OCI-LY7 (cell line): ENCODE measurements at regions not wholly inside any gene's neighbourhood (a gene's known extent, or its start where the extent isn't known, plus 50 kb on each side); places are given as distances from the start of the nearest gene placed in this dataset.

ENCODE experiments used
- BruUV-seq: library from RNA; stranded (reverse); fragments of 400-500 nt; replicated peaks from 2 replicates; lab custom pipeline; 2021; lab: Mats Ljungman, UMichigan
- CTCF ChIA-PET: fragments of 300-600 bp; sonication (Branson Sonifier 250); formaldehyde crosslinking; loops from one replicate; lab custom pipeline; 2022; ENCODE audit warnings: antibody characterized with exemption; ENCODE audit not compliant: unreplicated experiment; lab: Charles Lee
- POLR2A ChIA-PET: fragments of 300-600 bp; sonication (Branson Sonifier 250); formaldehyde crosslinking; loops from one replicate; lab custom pipeline; 2022; ENCODE audit warnings: antibody characterized with exemption; lab: Charles Lee
- DNase-seq: peaks from one replicate; pipeline ENCODE4 v3.0.0-alpha.2; 2015; ENCODE audit warnings: low spot score
- H2AFZ ChIP-seq: fragments of 200-600 bp; sonication (generic), shearing (Covaris generic); 2 replicates; pipeline ENCODE4 v1.6.1; 2014; ENCODE audit warnings: mild to moderate bottlenecking, antibody characterized with exemption, low read length, moderate library complexity
- H3K27ac ChIP-seq: fragments of 200-600 bp; sonication (generic); 2 replicates; pipeline ENCODE4 v1.5.1; 2014; ENCODE audit warnings: mixed run types, low read depth, mild to moderate bottlenecking, moderate library complexity, low read length, inconsistent platforms; ENCODE audit not compliant: poor library complexity, severe bottlenecking
- H3K36me3 ChIP-seq: fragments of 200-600 bp; sonication (generic); 2 replicates; pipeline ENCODE4 v1.6.1; 2014; ENCODE audit warnings: mild to moderate bottlenecking, antibody characterized with exemption, low read length, moderate library complexity, mixed read lengths; ENCODE audit not compliant: insufficient read depth
- H3K4me1 ChIP-seq: fragments of 200-600 bp; sonication (generic); 2 replicates; pipeline ENCODE4 v1.5.1; 2014; ENCODE audit warnings: mild to moderate bottlenecking, low read length; ENCODE audit not compliant: insufficient read depth, poor library complexity, severe bottlenecking
- H3K4me2 ChIP-seq: fragments of 200-600 bp; sonication (generic); 2 replicates; pipeline ENCODE4 v1.6.1; 2014; ENCODE audit warnings: mild to moderate bottlenecking, low read length
- H3K4me3 ChIP-seq: fragments of 200-600 bp; sonication (generic); 2 replicates; pipeline ENCODE4 v1.5.1; 2014; ENCODE audit warnings: mild to moderate bottlenecking, low read depth, low read length; ENCODE audit not compliant: poor library complexity, severe bottlenecking
- H3K79me2 ChIP-seq: fragments of 200-600 bp; sonication (generic); 2 replicates; pipeline ENCODE4 v1.6.1; 2016; ENCODE audit warnings: low read depth, mild to moderate bottlenecking, low read length, moderate library complexity, mixed read lengths; ENCODE audit not compliant: insufficient read depth
- H3K9me2 ChIP-seq: fragments of 200-600 bp; sonication (generic); 2 replicates; pipeline ENCODE4 v1.6.1; 2016; ENCODE audit warnings: mild to moderate bottlenecking, low read length, mixed read lengths; ENCODE audit not compliant: insufficient read depth
- H3K9me3 ChIP-seq: fragments of 200-600 bp; sonication (generic); 2 replicates; pipeline ENCODE4 v1.6.1; 2014; ENCODE audit warnings: mild to moderate bottlenecking, mixed run types, low read length, mixed read lengths
- H4K20me1 ChIP-seq: fragments of 200-600 bp; sonication (generic); 2 replicates; pipeline ENCODE4 v1.6.1; 2014; ENCODE audit warnings: mild to moderate bottlenecking, antibody characterized with exemption, low read length, moderate library complexity, mixed read lengths; ENCODE audit not compliant: insufficient read depth
- EZH2phosphoT487 ChIP-seq: fragments of 200-600 bp; sonication (generic); IDR thresholded peaks from 2 replicates; pipeline ENCODE4 v1.6.1; 2018; ENCODE audit warnings: low read depth, borderline replicate concordance, mild to moderate bottlenecking, mixed run types, antibody characterized with exemption, low read length, moderate library complexity, mixed read lengths
- intact Hi-C: fragments of 100-400 bp; cut with micrococcal nuclease; formaldehyde crosslinking; loops from one replicate; pipeline ENCODE4 v1.10.0; 2022; ENCODE audit not compliant: unreplicated experiment
- TF ChIP-seq, protein P1 (sequence below): fragments of 200-600 bp; sonication (generic); conservative IDR thresholded peaks from 2 replicates; pipeline ENCODE4 v1.5.1; 2014; ENCODE audit warnings: mild to moderate bottlenecking, antibody characterized with exemption, low read length, moderate library complexity, mixed read lengths

DNA sequence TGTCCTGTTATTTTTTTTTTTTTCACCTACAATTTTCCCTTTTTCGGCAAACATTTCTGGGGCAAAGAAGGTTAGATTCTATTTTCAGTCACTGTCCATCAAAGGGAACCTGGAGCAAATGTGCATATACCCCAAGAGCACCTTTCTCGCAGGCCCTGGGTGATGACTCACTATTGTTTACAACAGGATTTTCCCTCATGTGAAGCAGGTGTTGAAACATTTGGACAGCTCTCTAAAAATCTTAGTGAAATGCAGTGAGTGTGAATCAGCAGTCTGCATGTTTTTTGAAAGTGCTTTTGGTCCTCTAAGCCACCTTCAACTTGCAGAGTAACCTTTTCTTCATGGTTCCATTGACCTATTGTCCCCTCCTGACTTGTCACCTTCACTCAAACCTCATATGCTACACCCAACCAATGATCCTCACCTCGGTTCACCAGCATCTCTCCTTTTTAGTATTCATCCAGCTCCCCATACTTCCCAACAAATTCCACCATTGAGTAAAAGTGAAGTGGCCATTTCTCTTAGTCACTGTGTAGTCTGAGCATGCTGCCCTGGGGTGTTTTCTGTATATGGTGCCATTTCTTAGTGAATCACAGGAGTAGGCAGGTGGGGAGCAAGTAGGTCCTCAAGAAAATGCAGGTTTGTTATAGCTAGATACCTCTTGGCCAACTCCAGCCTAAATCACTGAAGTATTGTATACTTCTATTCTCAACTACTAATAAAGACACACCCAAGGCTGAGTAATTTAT lies 260.2 kb downstream of the BMP4 start:
- Histone ChIP-seq H4K20me1 (no peaks in the 10 kb centered on the region), H3K36me3 (no peaks in the 10 kb centered on the region), H3K4me2 (no peak overlapping the region), H3K9me2 (no peaks in the 10 kb centered on the region), H3K4me3 (no peak overlapping the region), H2AFZ (no peak overlapping the region), H3K79me2 (no peaks in the 10 kb centered on the region), H3K9me3 (no peaks in the 10 kb centered on the region), H3K4me1 (no peaks in the 10 kb centered on the region), H3K27ac (no peak overlapping the region)
- POLR2A ChIA-PET = interaction anchor here (0.6 to 0.7 kb wide), 3 partner anchors 38 to 288 kb away, joined by 3 to 4 read pairs (median 3); no protein-coding TSS in a partner anchor
- no TSS peak for BruUV-seq
- DNase-seq = no peak
- TF ChIP-seq, protein P1, sequence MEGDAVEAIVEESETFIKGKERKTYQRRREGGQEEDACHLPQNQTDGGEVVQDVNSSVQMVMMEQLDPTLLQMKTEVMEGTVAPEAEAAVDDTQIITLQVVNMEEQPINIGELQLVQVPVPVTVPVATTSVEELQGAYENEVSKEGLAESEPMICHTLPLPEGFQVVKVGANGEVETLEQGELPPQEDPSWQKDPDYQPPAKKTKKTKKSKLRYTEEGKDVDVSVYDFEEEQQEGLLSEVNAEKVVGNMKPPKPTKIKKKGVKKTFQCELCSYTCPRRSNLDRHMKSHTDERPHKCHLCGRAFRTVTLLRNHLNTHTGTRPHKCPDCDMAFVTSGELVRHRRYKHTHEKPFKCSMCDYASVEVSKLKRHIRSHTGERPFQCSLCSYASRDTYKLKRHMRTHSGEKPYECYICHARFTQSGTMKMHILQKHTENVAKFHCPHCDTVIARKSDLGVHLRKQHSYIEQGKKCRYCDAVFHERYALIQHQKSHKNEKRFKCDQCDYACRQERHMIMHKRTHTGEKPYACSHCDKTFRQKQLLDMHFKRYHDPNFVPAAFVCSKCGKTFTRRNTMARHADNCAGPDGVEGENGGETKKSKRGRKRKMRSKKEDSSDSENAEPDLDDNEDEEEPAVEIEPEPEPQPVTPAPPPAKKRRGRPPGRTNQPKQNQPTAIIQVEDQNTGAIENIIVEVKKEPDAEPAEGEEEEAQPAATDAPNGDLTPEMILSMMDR = no peak
- no peak for TF ChIP-seq EZH2phosphoT487
- intact Hi-C loops = no loop called here
- CTCF ChIA-PET = no interaction called here

DNA sequence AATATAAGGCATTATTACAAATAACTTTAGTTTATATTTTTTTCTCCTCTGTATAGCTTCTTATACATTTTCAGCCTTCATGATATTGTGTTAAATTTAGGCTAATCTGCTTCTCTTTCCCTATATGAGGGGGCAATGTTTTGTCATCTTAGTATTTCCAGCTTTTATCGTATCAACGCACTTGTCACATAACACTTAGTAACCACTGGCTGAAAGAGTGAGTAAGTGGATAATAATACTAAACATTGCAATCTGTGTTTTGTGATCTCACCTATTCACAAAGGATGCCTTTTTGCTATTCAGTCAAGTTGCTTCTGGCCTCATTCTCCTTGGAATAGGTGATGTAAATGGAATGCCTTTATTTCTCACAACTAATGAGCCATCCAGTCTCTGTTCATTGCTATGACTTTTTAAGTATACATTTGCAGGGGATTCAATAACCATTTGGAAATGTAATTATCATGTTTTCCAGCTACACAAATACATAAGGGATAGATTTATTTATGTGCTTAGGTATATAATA lies 260.9 kb downstream of the BMP4 start:
- Histone ChIP-seq H4K20me1 (no peaks in the 10 kb centered on the region), H3K27ac (no peak overlapping the region), H3K36me3 (no peaks in the 10 kb centered on the region), H3K9me2 (no peaks in the 10 kb centered on the region), H3K4me3 (no peak overlapping the region), H3K4me1 (no peaks in the 10 kb centered on the region), H3K9me3 (no peaks in the 10 kb centered on the region), H2AFZ (no peak overlapping the region), H3K4me2 (no peak overlapping the region), H3K79me2 (no peaks in the 10 kb centered on the region)
- ChIA-PET CTCF (no interaction called here), POLR2A (interaction anchor here (0.6 to 1.0 kb wide), 4 partner anchors 39 to 287 kb away, joined by 3 to 4 read pairs (median 3); no protein-coding TSS in a partner anchor)
- no TSS peak for BruUV-seq
- TF ChIP-seq, protein P1 = no peak
- no peak for TF ChIP-seq EZH2phosphoT487
- intact Hi-C loops = no loop called here
- DNase-seq = no peak

DNA sequence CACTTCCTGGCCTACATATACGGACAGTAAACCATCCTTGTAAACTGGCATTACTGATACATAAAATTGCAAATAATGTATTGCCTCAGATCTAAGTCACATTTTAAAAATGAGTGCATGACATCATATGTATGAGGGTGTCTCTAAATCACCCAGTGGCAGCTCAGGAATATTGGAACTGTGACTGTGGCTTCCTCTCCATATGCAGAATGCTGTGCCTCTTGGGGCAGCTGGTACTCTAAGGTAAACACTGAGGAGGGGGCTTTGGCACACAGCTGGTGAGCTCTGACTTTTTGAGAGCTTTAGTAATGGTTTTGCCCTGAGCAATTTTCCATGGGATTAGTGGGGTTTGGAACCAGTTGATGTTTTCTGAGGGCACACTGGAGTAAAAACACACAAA lies 263.7 kb downstream of the BMP4 start:
- ChIA-PET POLR2A (interaction anchor here (1.1 kb wide), 1 partner anchor 10 kb away, joined by 3 read pairs; no protein-coding TSS in a partner anchor), CTCF (no interaction called here)
- Histone ChIP-seq H2AFZ (no peak overlapping the region), H3K4me2 (no peak overlapping the region), H3K9me3 (no peaks in the 10 kb centered on the region), H3K36me3 (no peaks in the 10 kb centered on the region), H3K27ac (no peak overlapping the region), H3K4me1 (no peaks in the 10 kb centered on the region), H3K9me2 (no peaks in the 10 kb centered on the region), H3K4me3 (no peak overlapping the region), H3K79me2 (no peaks in the 10 kb centered on the region), H4K20me1 (no peaks in the 10 kb centered on the region)
- BruUV-seq = no TSS peak
- TF ChIP-seq, protein P1 = no peak
- TF ChIP-seq EZH2phosphoT487 = no peak
- DNase-seq = no peak
- intact Hi-C loops = no loop called here
